PC-3 (cell line): ENCODE measurements at regions not wholly inside any gene's neighbourhood (a gene's known extent, or its start where the extent isn't known, plus 50 kb on each side); places are given as distances from the start of the nearest gene placed in this dataset.

Source experiments
- CTCF ChIP-seq: fragments of 300-600 bp; sonication (generic); conservative IDR thresholded peaks from 2 replicates; pipeline ENCODE4 v1.5.1; 2017; ENCODE audit warnings: antibody characterized with exemption, low read depth, mild to moderate bottlenecking, low read length
- EZH2 ChIP-seq: fragments of 300-600 bp; sonication (generic); IDR thresholded peaks from one replicate; pipeline ENCODE4 v1.6.1; 2017; ENCODE audit warnings: antibody characterized with exemption, mild to moderate bottlenecking, low read length; ENCODE audit not compliant: unreplicated experiment

GRCh38 chr7:144969787-144970186 lies 133.9 kb upstream of the TPK1 start:
- TF ChIP-seq CTCF (no peak), EZH2 (no peak)
